Loucy (cell line): ENCODE measurements at regions not wholly inside any gene's neighbourhood (a gene's known extent, or its start where the extent isn't known, plus 50 kb on each side); places are given as distances from the start of the nearest gene placed in this dataset.
"Not testable (repeated sequence)": the region's sequence is repeated elsewhere in the genome, so short reads cannot be mapped to it uniquely, and the experiment has no call there.

Experiments
- H2AFZ ChIP-seq: fragments of 200-600 bp; sonication (generic); 2 replicates; pipeline ENCODE4 v1.6.0; 2016; ENCODE audit warnings: antibody characterized with exemption, mild to moderate bottlenecking, low read length, moderate library complexity
- H3F3A ChIP-seq: fragments of 200-600 bp; 2 replicates; pipeline ENCODE4 v1.6.0; 2016; ENCODE audit warnings: antibody characterized with exemption, low read depth, mild to moderate bottlenecking
- H3K27me3 ChIP-seq: fragments of 200-600 bp; sonication (generic); 2 replicates; pipeline ENCODE4 v1.6.1; 2014; ENCODE audit warnings: low read length, mild to moderate bottlenecking; ENCODE audit not compliant: insufficient read depth, poor library complexity, severe bottlenecking
- H3K36me3 ChIP-seq: fragments of 200-600 bp; sonication (generic); 2 replicates; pipeline ENCODE4 v1.6.1; 2016; ENCODE audit warnings: low read length; ENCODE audit not compliant: insufficient read depth
- H3K4me1 ChIP-seq: fragments of 200-600 bp; sonication (generic); 2 replicates; pipeline ENCODE4 v1.5.1; 2014; ENCODE audit warnings: low read length, mild to moderate bottlenecking; ENCODE audit not compliant: insufficient read depth, poor library complexity, severe bottlenecking
- H3K4me2 ChIP-seq: fragments of 200-600 bp; sonication (generic); 2 replicates; pipeline ENCODE4 v1.6.0; 2014; ENCODE audit warnings: antibody characterized with exemption, low read length, low read depth, mild to moderate bottlenecking; ENCODE audit not compliant: poor library complexity, severe bottlenecking
- H3K4me3 ChIP-seq: fragments of 200-600 bp; sonication (generic); 2 replicates; pipeline ENCODE4 v1.5.1; 2014; ENCODE audit warnings: low read length, mild to moderate bottlenecking, mixed read lengths; ENCODE audit not compliant: poor library complexity, severe bottlenecking
- H3K79me2 ChIP-seq: fragments of 200-600 bp; sonication (generic); 2 replicates; pipeline ENCODE4 v1.6.1; 2014; ENCODE audit warnings: low read length; ENCODE audit not compliant: insufficient read depth
- H3K9ac ChIP-seq: fragments of 200-600 bp; sonication (generic); 2 replicates; pipeline ENCODE4 v1.6.0; 2014; ENCODE audit warnings: mild to moderate bottlenecking, low read depth, low read length, moderate library complexity; ENCODE audit not compliant: poor library complexity, severe bottlenecking
- H3K9me2 ChIP-seq: fragments of 200-600 bp; sonication (generic); replicated peaks from 2 replicates; pipeline ENCODE4 v1.6.1; 2016; ENCODE audit warnings: low read depth, low read length, mixed read lengths
- H3K9me3 ChIP-seq: fragments of 200-600 bp; sonication (generic); 2 replicates; pipeline ENCODE4 v1.6.1; 2014; ENCODE audit warnings: mild to moderate bottlenecking, antibody characterized with exemption, low read length, low read depth; ENCODE audit not compliant: insufficient read depth
- H4K20me1 ChIP-seq: fragments of 200-600 bp; sonication (generic); 2 replicates; pipeline ENCODE4 v1.6.0; 2014; ENCODE audit warnings: antibody characterized with exemption, low read length, mild to moderate bottlenecking; ENCODE audit not compliant: insufficient read depth, poor library complexity, severe bottlenecking
- CTCF ChIP-seq: fragments of 200-600 bp; sonication (generic); conservative IDR thresholded peaks from 2 replicates; pipeline ENCODE4 v1.5.1; 2014; ENCODE audit warnings: mild to moderate bottlenecking, antibody characterized with exemption, low read length
- EZH2phosphoT487 ChIP-seq: fragments of 200-600 bp; IDR thresholded peaks from 2 replicates; pipeline ENCODE4 v1.6.1; 2018; ENCODE audit warnings: antibody characterized with exemption, mild to moderate bottlenecking, moderate library complexity, borderline replicate concordance

GRCh38 chr14:89731396-89731933 lies 223.1 kb downstream of the EFCAB11 start:
- no peak for TF ChIP-seq EZH2phosphoT487
- TF ChIP-seq CTCF, result no peak
- Histone ChIP-seq H3F3A (no peaks in the 10 kb centered on the region), H3K9ac (no peak overlapping the region), H3K9me3 (0 out of 2 replicates have a peak, but pooled peaks cover 7% of the 10 kb centered on the region), H3K9me2 (no peaks in the 10 kb centered on the region), H3K4me3 (no peak overlapping the region), H2AFZ (no peak overlapping the region), H4K20me1 (no peaks in the 10 kb centered on the region), H3K4me2 (no peak overlapping the region), H3K27me3 (no peaks in the 10 kb centered on the region), H3K36me3 (no peaks in the 10 kb centered on the region), H3K79me2 (no peaks in the 10 kb centered on the region), H3K4me1 (no peaks in the 10 kb centered on the region)

GRCh38 chr14:89730687-89731086 lies 223.8 kb downstream of the EFCAB11 start:
- H3F3A ChIP-seq, result no peaks in the 10 kb centered on the region
- no peaks in the 10 kb centered on the region for H4K20me1 ChIP-seq
- H3K79me2 ChIP-seq, result no peaks in the 10 kb centered on the region
- 0 out of 2 replicates have a peak, but pooled peaks cover 7% of the 10 kb centered on the region for H3K9me3 ChIP-seq
- no peak overlapping the region for H2AFZ ChIP-seq
- H3K9ac ChIP-seq, result no peak overlapping the region
- no peak overlapping the region for H3K4me3 ChIP-seq
- no peaks in the 10 kb centered on the region for H3K9me2 ChIP-seq
- H3K4me2 ChIP-seq, result no peak overlapping the region
- no peaks in the 10 kb centered on the region for H3K36me3 ChIP-seq
- H3K4me1 ChIP-seq, result peaks cover 4% of the 10 kb centered on the region
- no peaks in the 10 kb centered on the region for H3K27me3 ChIP-seq
- no peak for TF ChIP-seq EZH2phosphoT487
- no peak for TF ChIP-seq CTCF

GRCh38 chr14:89728964-89729363 lies 225.6 kb downstream of the EFCAB11 start:
- Histone ChIP-seq H3K9ac (no peak overlapping the region), H3K36me3 (no peaks in the 10 kb centered on the region), H3F3A (no peaks in the 10 kb centered on the region), H3K27me3 (no peaks in the 10 kb centered on the region), H4K20me1 (no peaks in the 10 kb centered on the region), H3K9me3 (0 out of 2 replicates have a peak, but pooled peaks cover 3% of the 10 kb centered on the region), H2AFZ (no peak overlapping the region), H3K4me2 (no peak overlapping the region), H3K4me3 (no peak overlapping the region), H3K79me2 (no peaks in the 10 kb centered on the region), H3K9me2 (no peaks in the 10 kb centered on the region), H3K4me1 (peaks cover 17% of the 10 kb centered on the region)
- no peak for TF ChIP-seq EZH2phosphoT487
- no peak for TF ChIP-seq CTCF

- not testable (repeated sequence) for H4K20me1 ChIP-seq, H3K4me3 ChIP-seq, H3K9me3 ChIP-seq, H3K27me3 ChIP-seq, H2AFZ ChIP-seq, H3K9me2 ChIP-seq, H3F3A ChIP-seq, H3K36me3 ChIP-seq, H3K4me2 ChIP-seq, H3K79me2 ChIP-seq, H3K9ac ChIP-seq
- H3K4me1 ChIP-seq, result peaks cover 35% of the 10 kb centered on the region
Measured at GRCh38 chr14:89726226-89726625, 228.3 kb downstream of the EFCAB11 start.
